Kidney (tissue), 13 donors: ENCODE measurements at regions not wholly inside any gene's neighbourhood (a gene's known extent, or its start where the extent isn't known, plus 50 kb on each side); places are given as distances from the start of the nearest gene placed in this dataset.

Experiments
- DNase-seq, 5 donors: peaks; one replicate each; pipeline ENCODE4 v3.0.0-alpha.2; 2013 to 2020
- FAIRE-seq: peaks from 2 replicates; lab custom pipeline; 2012; peaks lifted over from hg19 to GRCh38; lab: Jason Lieb, UNC
- H3K27ac ChIP-seq, 2 donors: one replicate each; pipeline ENCODE4 v1.7.0; 2013; ENCODE audit warnings: low read depth in 2 of 2, low read length in 2 of 2, inconsistent platforms in 1 of 2
- H3K27me3 ChIP-seq: one replicate; pipeline ENCODE4 v1.7.1; 2013; ENCODE audit warnings: low read length, inconsistent platforms; ENCODE audit not compliant: control insufficient read depth, insufficient read depth
- H3K36me3 ChIP-seq, 3 donors: one replicate each; pipeline versions ENCODE4 v1.7.0 to v1.7.1; 2013; ENCODE audit warnings: low read length in 3 of 3, control low read depth in 1 of 3, inconsistent platforms in 1 of 3; ENCODE audit not compliant: insufficient read depth in 3 of 3, control insufficient read depth in 2 of 3
- H3K4me1 ChIP-seq, 3 donors: one replicate each; pipeline versions ENCODE4 v1.7.0 to v1.7.1; 2013; ENCODE audit warnings: low read length in 3 of 3, inconsistent platforms in 1 of 3, low read depth in 1 of 3; ENCODE audit not compliant: control insufficient read depth in 2 of 3, insufficient read depth in 2 of 3
- H3K4me3 ChIP-seq, 3 donors: one replicate each; pipeline versions ENCODE4 v1.7.0 to v1.8.1; 2013; ENCODE audit warnings: low read length in 3 of 3, control low read depth in 1 of 3, inconsistent platforms in 1 of 3
- H3K9ac ChIP-seq, 3 donors: one replicate each; pipeline versions ENCODE4 v1.7.0 to v1.7.1; 2013; ENCODE audit warnings: low read length in 3 of 3, control low read depth in 1 of 3, inconsistent platforms in 1 of 3
- H3K9me3 ChIP-seq, 3 donors: one replicate each; pipeline versions ENCODE4 v1.7.0 to v1.7.1; 2013; ENCODE audit warnings: low read length in 3 of 3, control low read depth in 1 of 3, inconsistent platforms in 1 of 3; ENCODE audit not compliant: control insufficient read depth in 2 of 3, insufficient read depth in 1 of 3
- intact Hi-C: fragments of 100-400 bp; cut with DNase I; formaldehyde crosslinking; loops from one replicate; pipeline ENCODE4 v1.11.1; 2022
- TF ChIP-seq, protein P1 (sequence below): IDR thresholded peaks from 3 replicates; pipeline ENCODE4 v1.5.1; 2012; ENCODE audit warnings: mild to moderate bottlenecking, moderate library complexity, borderline replicate concordance; ENCODE audit not compliant: insufficient read depth; ENCODE audit errors: extremely low read depth
- donor health status: control.
- donor health status: control.
- donor health status: control.
- donor health status: control.
- donor health status: control.
- donor health status: DM: yes; HTN: yes; CAD: no.
- donor health status: Normal renal cell carcinoma (clear cell type).

DNA sequence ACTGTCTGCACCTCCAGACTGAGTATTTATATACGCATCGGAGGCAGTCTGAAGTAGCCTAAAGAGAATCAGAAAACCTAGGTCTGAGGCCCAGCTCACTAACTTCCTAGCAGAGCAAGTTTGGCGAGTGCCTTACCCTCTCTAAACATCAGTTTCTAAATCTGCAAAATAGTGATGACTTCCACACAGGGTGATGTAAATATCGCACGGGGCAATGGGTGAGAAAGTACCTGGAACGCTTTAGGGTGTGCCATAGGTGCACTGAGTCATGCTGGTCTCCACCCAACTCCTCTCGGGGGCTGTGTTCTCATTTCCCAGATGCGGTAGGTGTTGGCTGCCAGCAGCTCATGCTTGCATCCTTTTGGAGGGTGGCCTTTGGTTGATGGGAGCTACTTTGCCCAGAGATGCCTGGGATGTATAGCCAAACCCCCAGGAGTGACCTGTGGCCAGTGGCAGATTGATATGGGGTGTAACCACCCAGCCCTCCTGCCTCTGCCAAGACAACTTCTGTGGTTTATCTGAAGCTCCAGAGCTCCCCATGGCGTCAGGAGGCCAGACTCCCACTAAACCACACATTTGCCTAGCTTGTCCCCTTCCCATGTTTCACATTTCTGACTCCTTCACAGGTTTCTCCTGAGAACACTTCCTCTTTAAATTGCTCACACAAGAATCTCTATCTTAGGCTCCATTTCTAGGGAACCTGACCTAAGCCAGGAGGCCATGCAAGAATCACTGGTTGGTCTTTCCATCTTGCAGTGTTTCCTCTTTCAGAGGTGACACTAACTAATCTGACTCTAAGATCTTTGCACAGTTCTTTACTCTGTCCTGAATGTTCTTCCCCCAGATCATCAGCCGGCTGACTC, 62.0 kb upstream of the TUNAR start:
- no peaks in the 10 kb centered on the region for H3K9me3 ChIP-seq
- DNase-seq: no peak
- no peak overlapping the region for H3K4me3 ChIP-seq
- intact Hi-C loops: no loop called here
- no peaks in the 10 kb centered on the region for H3K36me3 ChIP-seq
- TF ChIP-seq, protein P1, sequence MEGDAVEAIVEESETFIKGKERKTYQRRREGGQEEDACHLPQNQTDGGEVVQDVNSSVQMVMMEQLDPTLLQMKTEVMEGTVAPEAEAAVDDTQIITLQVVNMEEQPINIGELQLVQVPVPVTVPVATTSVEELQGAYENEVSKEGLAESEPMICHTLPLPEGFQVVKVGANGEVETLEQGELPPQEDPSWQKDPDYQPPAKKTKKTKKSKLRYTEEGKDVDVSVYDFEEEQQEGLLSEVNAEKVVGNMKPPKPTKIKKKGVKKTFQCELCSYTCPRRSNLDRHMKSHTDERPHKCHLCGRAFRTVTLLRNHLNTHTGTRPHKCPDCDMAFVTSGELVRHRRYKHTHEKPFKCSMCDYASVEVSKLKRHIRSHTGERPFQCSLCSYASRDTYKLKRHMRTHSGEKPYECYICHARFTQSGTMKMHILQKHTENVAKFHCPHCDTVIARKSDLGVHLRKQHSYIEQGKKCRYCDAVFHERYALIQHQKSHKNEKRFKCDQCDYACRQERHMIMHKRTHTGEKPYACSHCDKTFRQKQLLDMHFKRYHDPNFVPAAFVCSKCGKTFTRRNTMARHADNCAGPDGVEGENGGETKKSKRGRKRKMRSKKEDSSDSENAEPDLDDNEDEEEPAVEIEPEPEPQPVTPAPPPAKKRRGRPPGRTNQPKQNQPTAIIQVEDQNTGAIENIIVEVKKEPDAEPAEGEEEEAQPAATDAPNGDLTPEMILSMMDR: no peak
- no peaks in the 10 kb centered on the region for H3K4me1 ChIP-seq
- no peak overlapping the region for H3K9ac ChIP-seq
- H3K27me3 ChIP-seq: no peaks in the 10 kb centered on the region
- no peak for FAIRE-seq
- H3K27ac ChIP-seq: no peak overlapping the region

DNA sequence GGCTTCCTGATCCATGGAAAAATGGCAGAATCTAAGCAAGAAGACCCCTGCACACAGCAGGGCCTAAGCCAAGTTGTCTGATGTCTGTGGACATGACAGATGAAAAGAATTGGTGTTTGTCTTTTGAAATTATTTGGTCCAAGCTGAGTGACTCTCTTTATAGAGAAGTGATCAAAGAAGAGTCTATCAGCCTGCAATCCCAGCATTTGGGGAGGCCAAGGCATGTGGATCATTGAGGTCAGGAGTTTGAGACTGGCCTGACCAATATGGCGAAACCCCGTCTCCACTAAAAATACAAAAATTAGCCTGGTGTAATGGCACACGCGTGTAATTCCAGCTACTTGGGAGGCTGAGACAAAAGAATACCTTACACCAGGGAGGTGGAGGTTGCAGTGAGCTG, 64.8 kb upstream of the TUNAR start:
- H3K36me3 ChIP-seq: no peaks in the 10 kb centered on the region
- DNase-seq (no peak), FAIRE-seq (no peak)
- no peak overlapping the region for H3K4me3 ChIP-seq
- intact Hi-C loops: no loop called here
- no peak overlapping the region for H3K27ac ChIP-seq
- H3K27me3 ChIP-seq: no peaks in the 10 kb centered on the region
- TF ChIP-seq, protein P1: no peak
- H3K9ac ChIP-seq: no peak overlapping the region
- H3K4me1 ChIP-seq: no peaks in the 10 kb centered on the region
- peaks cover 0 to 6% (median 0%) of the 10 kb centered on the region in 3 donors for H3K9me3 ChIP-seq

DNA sequence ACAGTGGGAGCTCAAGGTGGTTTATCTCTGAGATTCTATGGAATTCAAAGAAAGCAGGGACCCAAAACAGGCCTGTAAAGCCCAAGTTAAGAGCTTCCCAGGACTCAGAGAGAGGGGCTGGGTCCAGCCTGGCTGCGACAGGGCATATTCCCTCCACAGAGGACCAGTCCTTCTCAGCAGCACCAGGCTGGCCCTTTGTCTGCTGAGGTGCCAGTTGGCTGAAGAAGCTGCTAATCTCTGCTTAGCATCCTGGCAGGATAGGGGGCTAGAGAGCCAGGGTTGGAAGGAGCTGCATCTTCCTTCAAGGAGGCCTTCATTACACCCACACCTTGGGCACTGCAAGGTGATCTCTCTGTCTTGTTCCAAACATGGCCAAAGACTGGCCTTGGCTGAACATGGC, 68.3 kb upstream of the TUNAR start:
- H3K9ac ChIP-seq: no peak overlapping the region
- DNase-seq: no peak
- intact Hi-C loops: no loop called here
- FAIRE-seq: no peak
- H3K4me3 ChIP-seq: no peak overlapping the region
- no peaks in the 10 kb centered on the region for H3K27me3 ChIP-seq
- no peaks in the 10 kb centered on the region for H3K4me1 ChIP-seq
- H3K9me3 ChIP-seq: peaks cover 0 to 19% (median 0%) of the 10 kb centered on the region in 3 donors
- H3K27ac ChIP-seq: no peak overlapping the region
- TF ChIP-seq, protein P1: no peak
- H3K36me3 ChIP-seq: no peaks in the 10 kb centered on the region
